ENCODE measurements at regions not wholly inside any gene's neighbourhood (a gene's known extent, or its start where the extent isn't known, plus 50 kb on each side); places are given as distances from the start of the nearest gene placed in this dataset.

DNA sequence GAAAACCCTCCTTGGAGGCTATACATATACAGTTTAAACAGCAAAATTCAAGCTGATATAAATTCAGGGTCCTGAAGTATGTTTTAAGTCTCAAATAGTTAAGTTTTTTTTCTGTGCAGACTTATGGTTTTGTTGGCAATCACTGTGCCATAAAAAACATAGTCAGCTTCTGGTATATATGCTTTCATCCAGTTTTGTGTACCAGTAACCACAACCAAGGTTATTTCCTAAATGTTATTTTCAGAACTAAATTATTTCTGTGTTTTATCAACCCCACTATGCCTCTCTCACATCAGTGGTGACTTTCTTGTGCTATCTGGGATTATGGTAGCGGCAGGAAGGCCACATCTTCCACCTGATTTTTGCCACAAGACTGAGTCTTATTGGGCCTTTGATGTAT lies 107.7 kb upstream of the SMARCA2 start:
- peaks cover 14% of the 10 kb centered on the region for H3K9me3 ChIP-seq (ENCODE audit: insufficient read depth, low read length)
- H3K27me3 ChIP-seq (ENCODE audit: insufficient read depth, insufficient read length), result no peaks in the 10 kb centered on the region
- DNase-seq (ENCODE audit: low read depth, low spot score), result no peak
- H3K9ac ChIP-seq (ENCODE audit: insufficient read length, low read depth), result no peak overlapping the region
- no peaks in the 10 kb centered on the region for H3K4me1 ChIP-seq (ENCODE audit: insufficient read depth, insufficient read length)
- TF ChIP-seq SUZ12 (IDR thresholded peaks at IDR 0.05; ENCODE audit: extremely low read depth, insufficient read depth, insufficient read length), result no peak
- no peak for TF ChIP-seq ZNF274 (IDR thresholded peaks at IDR 0.05; ENCODE audit: low read depth, low read length)
- no peak for TF ChIP-seq YY1 (IDR thresholded peaks at IDR 0.05; ENCODE audit: insufficient read depth, insufficient read length)
- no peaks in the 10 kb centered on the region for H3K36me3 ChIP-seq (ENCODE audit: insufficient read depth, insufficient read length, low read length)
- no peak overlapping the region for H3K4me3 ChIP-seq (ENCODE audit: insufficient read length, low read depth)

DNA sequence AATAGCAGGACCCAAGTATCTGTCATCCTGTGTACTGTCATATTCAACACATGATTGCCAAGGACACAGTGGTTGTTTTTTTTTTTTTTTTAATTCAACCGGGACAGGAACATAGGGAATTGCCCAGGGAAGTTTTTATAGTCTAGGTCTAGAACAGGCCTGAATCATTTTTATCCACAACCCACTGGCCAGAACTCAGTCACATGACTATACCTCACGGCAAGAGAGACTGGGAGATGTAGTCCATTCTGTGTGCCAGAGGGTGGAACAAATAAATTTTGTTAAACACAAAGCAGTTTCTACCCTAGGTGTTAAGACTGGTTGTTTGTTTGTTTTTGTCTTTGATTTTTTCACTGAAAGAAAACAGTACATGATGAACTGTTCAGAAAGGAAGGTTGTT lies 105.8 kb upstream of the SMARCA2 start:
- no peak for DNase-seq (ENCODE audit: low read depth, low spot score)
- Histone ChIP-seq H3K9me3 (ENCODE audit: insufficient read depth, low read length) (peaks cover 3% of the 10 kb centered on the region; the same call in 1 of the 2 replicates), H3K4me3 (ENCODE audit: insufficient read length, low read depth) (no peak overlapping the region), H3K36me3 (ENCODE audit: insufficient read depth, insufficient read length, low read length) (no peaks in the 10 kb centered on the region), H3K27me3 (ENCODE audit: insufficient read depth, insufficient read length) (no peaks in the 10 kb centered on the region), H3K4me1 (ENCODE audit: insufficient read depth, insufficient read length) (no peaks in the 10 kb centered on the region), H3K9ac (ENCODE audit: insufficient read length, low read depth) (no peak overlapping the region)
- TF ChIP-seq YY1 (IDR thresholded peaks at IDR 0.05; ENCODE audit: insufficient read depth, insufficient read length), result no peak
- TF ChIP-seq SUZ12 (IDR thresholded peaks at IDR 0.05; ENCODE audit: extremely low read depth, insufficient read depth, insufficient read length), result no peak
- no peak for TF ChIP-seq ZNF274 (IDR thresholded peaks at IDR 0.05; ENCODE audit: low read depth, low read length)

DNA sequence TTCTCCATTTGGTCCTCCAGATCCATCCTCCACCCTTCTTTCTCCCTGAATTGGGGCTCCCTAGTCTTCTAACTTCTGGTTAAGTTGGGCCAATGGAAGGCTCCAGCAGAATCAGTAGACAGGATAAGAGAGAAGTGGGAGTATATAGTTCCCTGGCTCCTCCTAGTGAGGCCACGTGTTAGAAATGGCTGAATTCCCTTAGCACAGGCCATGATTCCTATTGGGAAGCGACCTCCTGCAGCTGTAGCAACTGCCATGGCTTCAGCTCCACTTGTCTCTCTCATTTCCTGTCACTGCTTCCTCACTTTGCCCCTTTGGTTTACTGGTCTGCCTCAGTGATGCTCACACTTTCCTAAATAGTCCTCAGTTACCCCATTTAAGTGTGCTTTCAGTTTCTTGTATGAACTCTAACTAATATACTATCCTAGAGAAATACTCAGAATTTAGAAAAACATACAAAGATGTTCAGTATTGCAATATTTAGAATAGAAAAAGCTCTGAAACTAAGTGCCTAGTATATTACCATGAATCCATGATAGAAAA lies 104.8 kb upstream of the SMARCA2 start:
- Histone ChIP-seq H3K9ac (ENCODE audit: insufficient read length, low read depth) (no peak overlapping the region), H3K4me1 (ENCODE audit: insufficient read depth, insufficient read length) (no peaks in the 10 kb centered on the region), H3K27me3 (ENCODE audit: insufficient read depth, insufficient read length) (no peaks in the 10 kb centered on the region), H3K36me3 (ENCODE audit: insufficient read depth, insufficient read length, low read length) (no peaks in the 10 kb centered on the region), H3K4me3 (ENCODE audit: insufficient read length, low read depth) (no peak overlapping the region), H3K9me3 (ENCODE audit: insufficient read depth, low read length) (no peaks in the 10 kb centered on the region)
- TF ChIP-seq ZNF274 (IDR thresholded peaks at IDR 0.05; ENCODE audit: low read depth, low read length), result no peak
- TF ChIP-seq YY1 (IDR thresholded peaks at IDR 0.05; ENCODE audit: insufficient read depth, insufficient read length), result no peak
- no peak for TF ChIP-seq SUZ12 (IDR thresholded peaks at IDR 0.05; ENCODE audit: extremely low read depth, insufficient read depth, insufficient read length)
- no peak for DNase-seq (ENCODE audit: low read depth, low spot score)

DNA sequence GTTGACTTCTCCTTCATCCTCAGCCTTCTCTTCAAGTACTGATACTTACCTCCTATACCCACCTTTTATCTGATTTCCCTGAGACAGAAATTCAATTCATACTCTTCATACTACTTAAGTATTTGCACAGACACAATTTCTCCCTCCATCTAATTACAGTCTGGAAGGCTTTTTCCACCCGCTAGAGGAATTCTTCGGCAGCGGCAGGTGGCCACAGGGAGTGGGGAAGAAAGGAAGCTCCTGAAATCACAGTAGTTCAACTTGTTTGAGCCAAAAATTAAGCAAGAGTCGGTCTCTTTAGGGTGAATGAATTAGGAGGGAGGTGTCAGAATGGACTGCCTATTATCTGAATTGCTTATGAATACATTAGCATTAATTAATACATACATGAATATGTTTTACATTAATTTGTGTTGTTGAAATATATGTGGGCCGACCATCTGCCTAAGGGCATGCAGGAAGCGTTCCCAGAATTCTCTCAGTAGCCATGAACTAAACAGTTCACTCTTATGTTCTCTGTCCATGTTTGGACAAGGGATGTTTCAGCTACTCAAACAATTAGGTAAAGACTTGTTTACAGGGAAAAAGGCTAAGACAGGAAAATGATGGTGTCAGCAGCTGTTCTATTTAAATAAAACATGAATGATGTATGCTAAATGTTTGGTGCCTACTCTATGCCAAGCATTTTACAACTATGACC lies 101.4 kb upstream of the SMARCA2 start:
- Histone ChIP-seq H3K27me3 (ENCODE audit: insufficient read depth, insufficient read length) (no peaks in the 10 kb centered on the region), H3K9me3 (ENCODE audit: insufficient read depth, low read length) (no peaks in the 10 kb centered on the region), H3K9ac (ENCODE audit: insufficient read length, low read depth) (no peak overlapping the region), H3K36me3 (ENCODE audit: insufficient read depth, insufficient read length, low read length) (no peaks in the 10 kb centered on the region), H3K4me3 (ENCODE audit: insufficient read length, low read depth) (no peak overlapping the region), H3K4me1 (ENCODE audit: insufficient read depth, insufficient read length) (no peaks in the 10 kb centered on the region)
- no peak for DNase-seq (ENCODE audit: low read depth, low spot score)
- TF ChIP-seq YY1 (IDR thresholded peaks at IDR 0.05; ENCODE audit: insufficient read depth, insufficient read length) (no peak), SUZ12 (IDR thresholded peaks at IDR 0.05; ENCODE audit: extremely low read depth, insufficient read depth, insufficient read length) (no peak), ZNF274 (IDR thresholded peaks at IDR 0.05; ENCODE audit: low read depth, low read length) (no peak)

DNA sequence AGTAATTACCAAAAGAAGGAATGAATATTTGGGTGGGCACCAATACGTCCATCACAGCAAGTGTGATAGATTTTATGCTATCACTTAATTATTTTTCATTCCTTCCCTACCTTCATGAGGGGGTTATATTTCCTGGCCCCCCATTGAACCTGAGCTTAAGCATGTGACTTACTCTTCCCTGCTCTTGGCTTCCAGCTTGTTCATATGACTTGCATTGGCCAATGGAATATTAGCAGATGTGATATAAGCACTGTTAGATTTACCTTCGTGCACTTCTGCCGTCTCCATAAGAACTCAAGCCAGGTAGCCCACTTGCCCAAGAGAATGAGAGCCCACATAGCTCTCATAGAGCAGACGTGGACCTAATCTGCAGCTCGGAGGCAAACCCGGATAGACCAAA lies 99.1 kb upstream of the SMARCA2 start:
- Histone ChIP-seq H3K4me3 (ENCODE audit: insufficient read length, low read depth) (no peak overlapping the region), H3K9ac (ENCODE audit: insufficient read length, low read depth) (no peak overlapping the region)

DNA sequence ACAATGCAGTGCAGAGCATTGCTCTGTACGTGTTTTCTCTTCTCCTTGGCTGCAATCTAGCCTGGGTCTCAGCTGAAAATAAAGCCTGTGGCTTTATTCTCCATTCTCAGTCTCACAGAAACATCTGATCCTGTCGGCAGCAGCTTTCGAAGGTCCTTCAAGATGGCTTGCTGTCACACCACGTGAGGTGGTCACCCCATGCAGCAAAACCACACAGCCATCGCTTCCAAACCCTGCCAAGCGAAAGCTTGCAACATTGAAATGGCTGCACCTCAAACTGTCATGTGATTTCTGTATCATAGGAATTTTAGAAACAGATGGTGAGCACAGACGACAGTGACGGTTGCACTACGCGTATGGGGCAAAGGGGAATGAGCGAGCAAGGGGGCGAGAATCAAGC lies 98.5 kb upstream of the SMARCA2 start:
- no peak for DNase-seq (ENCODE audit: low read depth, low spot score)
- H3K4me3 ChIP-seq (ENCODE audit: insufficient read length, low read depth), result no peak overlapping the region

More for the DNA sequence above, 99.1 kb upstream of the SMARCA2 start:
- Histone ChIP-seq H3K36me3 (ENCODE audit: insufficient read depth, insufficient read length, low read length) (no peaks in the 10 kb centered on the region), H3K27me3 (ENCODE audit: insufficient read depth, insufficient read length) (no peaks in the 10 kb centered on the region), H3K4me1 (ENCODE audit: insufficient read depth, insufficient read length) (no peaks in the 10 kb centered on the region), H3K9me3 (ENCODE audit: insufficient read depth, low read length) (no peaks in the 10 kb centered on the region)
- no peak for DNase-seq (ENCODE audit: low read depth, low spot score)
- no peak for TF ChIP-seq YY1 (IDR thresholded peaks at IDR 0.05; ENCODE audit: insufficient read depth, insufficient read length)
- no peak for TF ChIP-seq ZNF274 (IDR thresholded peaks at IDR 0.05; ENCODE audit: low read depth, low read length)
- no peak for TF ChIP-seq SUZ12 (IDR thresholded peaks at IDR 0.05; ENCODE audit: extremely low read depth, insufficient read depth, insufficient read length)

DNA sequence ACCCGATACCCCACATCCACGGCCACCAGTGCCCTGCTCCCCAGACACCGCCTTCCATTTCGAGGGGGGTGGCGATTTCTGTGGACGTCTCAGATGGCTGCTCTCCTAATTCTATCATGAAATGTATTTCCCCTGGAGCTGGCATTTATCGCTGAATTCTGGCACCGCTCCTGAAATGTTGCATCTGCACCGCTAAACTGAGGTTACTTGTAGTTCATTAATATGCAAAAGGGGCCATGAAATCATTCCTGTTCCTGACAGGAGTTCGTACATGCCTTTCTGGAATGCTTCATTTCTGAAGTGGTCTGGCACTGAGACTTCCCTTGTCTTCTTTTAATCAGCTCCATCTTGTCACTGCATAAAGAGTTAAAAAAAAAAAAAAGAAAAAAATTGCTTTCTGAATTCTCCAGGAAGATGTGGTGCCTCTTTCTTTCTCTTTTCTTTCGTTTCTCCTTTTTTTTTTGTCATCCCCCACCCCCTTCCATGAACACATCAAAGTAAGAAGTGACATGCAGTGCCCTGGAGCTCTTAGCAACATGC lies 97.7 kb upstream of the SMARCA2 start:
- DNase-seq (ENCODE audit: low read depth, low spot score), result no peak
- H3K9ac ChIP-seq (ENCODE audit: insufficient read length, low read depth), result no peak overlapping the region

More for the DNA sequence above, 98.5 kb upstream of the SMARCA2 start:
- H3K36me3 ChIP-seq (ENCODE audit: insufficient read depth, insufficient read length, low read length), result no peaks in the 10 kb centered on the region
- H3K4me1 ChIP-seq (ENCODE audit: insufficient read depth, insufficient read length), result no peaks in the 10 kb centered on the region
- no peaks in the 10 kb centered on the region for H3K9me3 ChIP-seq (ENCODE audit: insufficient read depth, low read length)
- no peaks in the 10 kb centered on the region for H3K27me3 ChIP-seq (ENCODE audit: insufficient read depth, insufficient read length)
- TF ChIP-seq SUZ12 (IDR thresholded peaks at IDR 0.05; ENCODE audit: extremely low read depth, insufficient read depth, insufficient read length), result no peak
- no peak for TF ChIP-seq ZNF274 (IDR thresholded peaks at IDR 0.05; ENCODE audit: low read depth, low read length)
- no peak for TF ChIP-seq YY1 (IDR thresholded peaks at IDR 0.05; ENCODE audit: insufficient read depth, insufficient read length)
- no peak overlapping the region for H3K9ac ChIP-seq (ENCODE audit: insufficient read length, low read depth)

More for the DNA sequence above, 97.7 kb upstream of the SMARCA2 start:
- no peaks in the 10 kb centered on the region for H3K9me3 ChIP-seq (ENCODE audit: insufficient read depth, low read length)
- TF ChIP-seq ZNF274 (IDR thresholded peaks at IDR 0.05; ENCODE audit: low read depth, low read length) (no peak), SUZ12 (IDR thresholded peaks at IDR 0.05; ENCODE audit: extremely low read depth, insufficient read depth, insufficient read length) (no peak), YY1 (IDR thresholded peaks at IDR 0.05; ENCODE audit: insufficient read depth, insufficient read length) (no peak)
- no peak overlapping the region for H3K4me3 ChIP-seq (ENCODE audit: insufficient read length, low read depth)
- no peaks in the 10 kb centered on the region for H3K4me1 ChIP-seq (ENCODE audit: insufficient read depth, insufficient read length)
- no peaks in the 10 kb centered on the region for H3K27me3 ChIP-seq (ENCODE audit: insufficient read depth, insufficient read length)
- no peaks in the 10 kb centered on the region for H3K36me3 ChIP-seq (ENCODE audit: insufficient read depth, insufficient read length, low read length)

Measured in NT2/D1 (cell line).